ENCODE measurements at regions not wholly inside any gene's neighbourhood (a gene's known extent, or its start where the extent isn't known, plus 50 kb on each side); places are given as distances from the start of the nearest gene placed in this dataset.

DNA sequence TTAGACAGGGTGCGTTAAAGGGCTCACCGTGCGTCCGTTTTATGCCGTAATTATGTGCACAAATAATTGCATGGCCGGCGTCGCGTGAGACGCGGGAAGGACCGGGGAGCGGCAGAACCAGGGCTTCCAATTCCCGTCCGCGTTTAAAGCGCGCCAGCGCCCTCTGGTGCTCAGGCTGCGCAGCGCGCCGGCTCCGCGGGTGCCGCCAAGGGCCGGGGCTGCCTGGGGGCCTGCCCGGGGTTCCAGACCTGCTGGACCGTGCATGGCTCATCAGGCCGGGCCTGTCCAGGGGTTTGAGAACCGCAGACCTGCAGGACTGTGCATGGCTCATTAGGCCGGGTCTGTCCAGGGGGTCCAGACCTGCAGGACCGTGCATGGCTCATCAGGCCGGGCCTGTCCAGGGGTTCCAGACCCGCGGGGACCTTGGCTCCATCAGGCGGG is 369.0 kb downstream of the THBS2 start:
- WGBS: 17% methylated on average over 37 of the region's 37 CpGs
- DNase-seq: peak; percentile 63 to 93 (median 92)
- Histone ChIP-seq H3K27ac (ENCODE audit: low read length) (no peak overlapping the region), H3K27me3 (ENCODE audit: control insufficient read depth, insufficient read depth) (no peaks in the 10 kb centered on the region), H3K4me3 (ENCODE audit: low read length) (no peak overlapping the region), H3K9me3 (ENCODE audit: control insufficient read depth, low read length) (no peaks in the 10 kb centered on the region), H3K4me1 (ENCODE audit: control insufficient read depth, insufficient read depth, low read length) (no peaks in the 10 kb centered on the region)
- ATAC-seq: peak; percentile 88 to 89
- intact Hi-C loops (cut with DNase I): loop anchor here (2.0 to 5.0 kb wide), 4 partner anchors 267 to 732 kb away; no protein-coding TSS in a partner anchor

GRCh38 chr6:168884050-168884645 is 369.5 kb downstream of the THBS2 start:
- 73% methylated on average over 21 of the region's 21 CpGs for WGBS
- ATAC-seq (peak in 1 of 2 donors; percentile 13), DNase-seq (no peak)
- intact Hi-C loops (cut with DNase I): loop anchor here in 3 of 4 donors (2.0 to 5.0 kb wide), 3 partner anchors 267 to 513 kb away; no protein-coding TSS in a partner anchor
- H3K27me3 ChIP-seq (ENCODE audit: control insufficient read depth, insufficient read depth): no peaks in the 10 kb centered on the region
- no peaks in the 10 kb centered on the region for H3K4me1 ChIP-seq (ENCODE audit: control insufficient read depth, insufficient read depth, low read length)
- no peak overlapping the region for H3K27ac ChIP-seq (ENCODE audit: low read length)
- no peak overlapping the region for H3K4me3 ChIP-seq (ENCODE audit: low read length)
- no peaks in the 10 kb centered on the region for H3K9me3 ChIP-seq (ENCODE audit: control insufficient read depth, low read length)

DNA sequence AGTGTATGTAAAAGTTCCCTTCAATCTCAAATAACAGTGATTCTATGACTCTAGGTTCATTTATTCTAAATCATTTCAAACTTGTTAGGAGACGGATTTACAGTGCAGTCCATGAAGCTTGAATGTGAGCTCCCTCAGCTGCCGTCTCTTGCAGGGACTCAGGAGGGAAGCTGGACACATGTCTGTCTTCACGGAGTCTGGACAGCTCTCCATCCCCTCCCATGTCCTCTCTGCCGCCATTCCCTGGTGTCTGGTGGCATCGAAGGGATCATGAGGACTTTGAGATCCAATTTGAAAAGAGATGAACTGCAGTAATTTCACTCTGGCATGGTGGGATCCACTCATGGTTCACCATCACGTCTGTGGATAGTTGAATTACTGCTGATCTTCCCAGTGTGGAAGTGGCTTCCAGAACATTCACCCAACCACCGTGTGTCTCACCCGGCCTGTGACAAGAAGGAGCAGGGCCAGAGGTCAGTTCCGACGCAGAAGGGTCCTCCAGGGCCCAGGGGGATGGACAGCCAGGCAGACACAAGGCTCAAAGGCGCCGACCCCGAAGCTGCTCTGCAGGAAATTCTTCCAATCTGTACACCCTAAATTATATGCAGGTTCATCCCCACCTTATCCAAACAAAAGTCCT is 370.1 kb downstream of the THBS2 start:
- 89% methylated on average over 13 of the region's 13 CpGs for WGBS
- no peak overlapping the region for H3K4me3 ChIP-seq (ENCODE audit: low read length)
- no peaks in the 10 kb centered on the region for H3K27me3 ChIP-seq (ENCODE audit: control insufficient read depth, insufficient read depth)
- no peak for ATAC-seq
- H3K27ac ChIP-seq (ENCODE audit: low read length): no peak overlapping the region
- DNase-seq: no peak
- intact Hi-C loops (cut with DNase I): loop anchor here in 3 of 4 donors (2.0 to 5.0 kb wide), 3 partner anchors 266 to 513 kb away; no protein-coding TSS in a partner anchor
- H3K9me3 ChIP-seq (ENCODE audit: control insufficient read depth, low read length): no peaks in the 10 kb centered on the region
- H3K4me1 ChIP-seq (ENCODE audit: control insufficient read depth, insufficient read depth, low read length): no peaks in the 10 kb centered on the region

- H3K4me1 ChIP-seq (ENCODE audit: control insufficient read depth, insufficient read depth, low read length): no peaks in the 10 kb centered on the region
- DNase-seq (no peak), ATAC-seq (no peak)
- H3K9me3 ChIP-seq (ENCODE audit: control insufficient read depth, low read length): no peaks in the 10 kb centered on the region
- H3K27me3 ChIP-seq (ENCODE audit: control insufficient read depth, insufficient read depth): no peaks in the 10 kb centered on the region
- WGBS: 84% methylated on average over 17 of the region's 17 CpGs
- H3K4me3 ChIP-seq (ENCODE audit: low read length): no peak overlapping the region
- intact Hi-C loops (cut with DNase I): loop anchor here in 1 of 4 donors (5.0 kb wide), 2 partner anchors 263 to 508 kb away; no protein-coding TSS in a partner anchor
- H3K27ac ChIP-seq (ENCODE audit: low read length): no peak overlapping the region
Measured at GRCh38 chr6:168880271-168880670, 373.4 kb downstream of the THBS2 start.

DNA sequence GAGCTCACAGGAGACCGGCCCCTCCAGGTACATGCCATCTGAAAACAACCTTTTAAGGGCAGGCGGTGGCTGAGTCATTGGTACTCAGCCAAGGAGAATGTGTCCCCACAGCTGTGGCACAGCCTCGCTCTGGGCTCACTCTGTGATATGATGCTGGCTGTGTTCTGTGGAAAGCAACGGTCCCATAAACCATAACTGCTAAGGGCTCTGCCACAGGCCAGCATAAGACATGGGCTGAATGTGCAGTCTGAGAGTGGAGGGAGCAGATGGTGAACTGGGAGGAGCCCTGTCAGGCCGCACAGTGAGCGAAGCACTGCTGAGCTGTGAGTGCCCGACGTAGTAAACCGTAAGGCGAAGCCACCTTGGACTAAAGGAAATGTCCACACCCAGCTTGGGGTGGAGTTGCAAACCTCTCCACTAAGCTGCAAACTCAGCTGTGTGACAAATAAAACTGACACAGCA is 375.8 kb downstream of the THBS2 start:
- no peaks in the 10 kb centered on the region for H3K27me3 ChIP-seq (ENCODE audit: control insufficient read depth, insufficient read depth)
- H3K9me3 ChIP-seq (ENCODE audit: control insufficient read depth, low read length): no peaks in the 10 kb centered on the region
- ATAC-seq: peak; percentile 28 to 68
- intact Hi-C loops (cut with DNase I): no loop called here
- H3K4me1 ChIP-seq (ENCODE audit: control insufficient read depth, insufficient read depth, low read length): no peaks in the 10 kb centered on the region
- 48% methylated on average over 10 of the region's 10 CpGs for WGBS
- no peak overlapping the region for H3K4me3 ChIP-seq (ENCODE audit: low read length)
- no peak for DNase-seq
- no peak overlapping the region for H3K27ac ChIP-seq (ENCODE audit: low read length)

DNA sequence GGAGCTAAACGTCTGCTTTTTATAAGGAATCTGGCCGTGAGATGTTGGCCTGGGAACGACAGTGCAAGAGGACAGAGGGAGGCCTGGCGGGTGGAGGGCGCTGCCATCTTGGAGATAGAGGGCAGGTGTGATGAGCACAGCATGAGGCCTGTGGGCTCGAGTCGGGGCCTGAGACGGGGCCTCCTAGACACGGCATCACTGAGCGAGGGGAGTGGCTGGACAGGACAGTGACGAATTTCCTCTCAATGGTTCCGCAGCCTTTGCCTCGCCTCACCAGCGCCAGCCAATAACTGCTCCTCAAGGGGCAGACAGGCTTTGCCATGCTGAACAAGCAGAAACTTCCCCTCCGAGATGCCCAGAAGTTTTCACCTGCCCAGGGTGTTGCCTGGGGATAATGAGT is 376.7 kb downstream of the THBS2 start:
- intact Hi-C loops (cut with DNase I): no loop called here
- Histone ChIP-seq H3K9me3 (ENCODE audit: control insufficient read depth, low read length) (no peaks in the 10 kb centered on the region), H3K4me3 (ENCODE audit: low read length) (no peak overlapping the region), H3K27me3 (ENCODE audit: control insufficient read depth, insufficient read depth) (no peaks in the 10 kb centered on the region), H3K27ac (ENCODE audit: low read length) (no peak overlapping the region), H3K4me1 (ENCODE audit: control insufficient read depth, insufficient read depth, low read length) (no peaks in the 10 kb centered on the region)
- no peak for ATAC-seq
- DNase-seq: no peak
- WGBS: 85% methylated on average over 15 of the region's 15 CpGs

DNA sequence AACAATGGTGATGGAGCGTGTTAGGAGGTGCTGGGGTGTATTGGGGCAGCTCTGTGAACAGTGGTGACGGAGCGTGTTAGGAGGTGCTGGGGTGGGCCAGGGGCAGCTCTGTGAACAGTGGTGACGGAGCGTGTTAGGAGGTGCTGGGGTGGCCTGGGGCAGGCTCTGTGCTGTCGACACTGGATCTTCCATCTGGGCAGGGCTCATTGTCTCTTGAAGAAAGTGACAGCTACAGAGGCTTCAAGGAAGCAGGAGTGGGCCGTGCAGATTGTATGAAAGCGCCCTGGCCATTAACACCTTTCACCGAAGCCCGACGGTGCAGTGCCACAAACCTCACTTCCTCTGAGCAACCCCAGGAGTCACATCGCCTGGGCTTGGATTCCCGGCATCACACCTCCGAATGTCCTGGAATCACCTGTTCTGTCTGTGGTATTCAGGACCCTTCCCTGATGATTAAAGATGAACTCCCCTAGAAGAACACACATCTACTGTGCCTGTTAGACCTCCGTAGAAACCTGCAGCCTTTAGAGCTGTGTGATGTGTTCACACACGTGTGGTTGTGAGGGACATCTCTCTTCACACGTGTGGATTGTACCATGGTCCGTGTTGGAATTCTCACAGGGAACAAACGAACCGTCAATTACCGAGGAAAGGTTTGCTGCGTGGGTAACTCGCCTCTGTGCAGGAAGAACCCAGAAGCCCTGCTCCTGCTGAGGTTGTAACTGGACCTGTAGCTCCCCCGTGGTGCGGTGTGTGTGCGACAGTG is 377.7 kb downstream of the THBS2 start:
- Histone ChIP-seq H3K9me3 (ENCODE audit: control insufficient read depth, low read length) (no peaks in the 10 kb centered on the region), H3K4me3 (ENCODE audit: low read length) (no peak overlapping the region), H3K27me3 (ENCODE audit: control insufficient read depth, insufficient read depth) (no peaks in the 10 kb centered on the region), H3K4me1 (ENCODE audit: control insufficient read depth, insufficient read depth, low read length) (no peaks in the 10 kb centered on the region), H3K27ac (ENCODE audit: low read length) (no peak overlapping the region)
- ATAC-seq (no peak), DNase-seq (no peak)
- WGBS: 91% methylated on average over 26 of the region's 26 CpGs
- intact Hi-C loops (cut with DNase I): no loop called here

DNA sequence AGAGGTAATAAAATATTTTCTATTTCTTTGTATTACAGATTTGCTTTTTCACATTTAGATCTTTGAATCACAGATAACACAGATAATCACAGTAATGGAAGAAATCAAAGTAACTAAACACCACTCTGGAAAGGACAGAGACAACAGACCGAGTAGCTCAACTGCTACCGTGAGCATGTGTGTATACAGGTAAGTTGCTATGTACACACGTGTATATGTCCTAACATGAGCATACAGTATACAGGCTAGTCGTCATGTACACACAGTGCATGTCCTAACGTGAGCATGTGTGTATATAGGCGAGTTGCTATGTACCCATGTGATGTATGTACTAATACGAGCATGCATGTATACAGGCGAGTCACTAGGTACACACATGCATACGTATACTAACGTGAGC is 379.0 kb downstream of the THBS2 start:
- H3K27ac ChIP-seq (ENCODE audit: low read length): no peak overlapping the region
- no peaks in the 10 kb centered on the region for H3K27me3 ChIP-seq (ENCODE audit: control insufficient read depth, insufficient read depth)
- WGBS: 92% methylated on average over 10 of the region's 10 CpGs
- no peak overlapping the region for H3K4me3 ChIP-seq (ENCODE audit: low read length)
- no peaks in the 10 kb centered on the region for H3K9me3 ChIP-seq (ENCODE audit: control insufficient read depth, low read length)
- H3K4me1 ChIP-seq (ENCODE audit: control insufficient read depth, insufficient read depth, low read length): no peaks in the 10 kb centered on the region
- no peak for ATAC-seq
- DNase-seq: no peak
- intact Hi-C loops (cut with DNase I): no loop called here

DNA sequence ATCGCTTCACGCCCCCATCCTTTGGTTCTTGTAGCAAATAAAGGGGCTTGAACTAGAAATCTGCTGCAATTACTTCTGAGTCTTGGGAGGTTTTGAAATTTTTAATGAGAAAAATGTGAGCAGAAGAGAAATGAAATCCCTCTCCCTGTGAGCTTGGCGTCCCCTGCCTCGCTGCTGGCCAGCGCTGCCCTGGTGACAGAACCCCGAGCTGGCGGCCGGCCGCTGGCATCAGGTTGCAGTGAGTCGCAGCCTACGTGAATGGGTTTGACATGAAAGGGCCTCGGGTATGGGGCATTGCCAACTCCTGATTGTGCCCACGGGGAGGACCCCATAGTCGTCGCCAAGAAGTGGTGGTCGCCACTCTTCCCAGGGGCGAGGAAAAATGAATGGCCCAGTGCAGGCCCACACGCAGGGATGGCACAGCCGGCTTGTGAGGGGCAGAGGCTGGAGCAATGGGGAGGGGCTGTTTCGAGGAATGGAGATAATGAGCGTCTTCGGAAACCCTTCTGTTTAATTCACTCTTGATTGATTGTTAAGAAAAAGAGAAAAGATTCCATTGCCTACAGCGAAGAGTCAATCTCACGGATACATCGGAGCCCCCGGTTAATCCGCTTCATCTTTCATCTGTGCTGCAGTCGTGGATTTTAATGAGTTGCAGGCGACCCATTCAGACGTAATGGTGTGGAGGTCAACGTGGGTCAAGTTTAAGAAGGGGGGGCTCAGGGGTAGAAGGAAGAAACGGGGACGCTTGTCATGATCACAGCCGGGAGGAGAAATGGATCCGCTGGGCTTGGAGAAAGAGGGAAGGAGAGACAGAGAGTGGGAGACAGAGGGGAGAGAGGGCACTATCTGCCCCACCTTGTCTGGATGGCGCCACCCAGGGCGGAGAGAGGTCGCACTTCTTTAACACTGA is 380.1 kb downstream of the THBS2 start:
- intact Hi-C loops (cut with DNase I): no loop called here
- H3K4me3 ChIP-seq (ENCODE audit: low read length): no peak overlapping the region
- ATAC-seq: no peak
- 89% methylated on average over 38 of the region's 38 CpGs for WGBS
- no peaks in the 10 kb centered on the region for H3K27me3 ChIP-seq (ENCODE audit: control insufficient read depth, insufficient read depth)
- no peaks in the 10 kb centered on the region for H3K4me1 ChIP-seq (ENCODE audit: control insufficient read depth, insufficient read depth, low read length)
- no peaks in the 10 kb centered on the region for H3K9me3 ChIP-seq (ENCODE audit: control insufficient read depth, low read length)
- no peak overlapping the region for H3K27ac ChIP-seq (ENCODE audit: low read length)
- no peak for DNase-seq

DNA sequence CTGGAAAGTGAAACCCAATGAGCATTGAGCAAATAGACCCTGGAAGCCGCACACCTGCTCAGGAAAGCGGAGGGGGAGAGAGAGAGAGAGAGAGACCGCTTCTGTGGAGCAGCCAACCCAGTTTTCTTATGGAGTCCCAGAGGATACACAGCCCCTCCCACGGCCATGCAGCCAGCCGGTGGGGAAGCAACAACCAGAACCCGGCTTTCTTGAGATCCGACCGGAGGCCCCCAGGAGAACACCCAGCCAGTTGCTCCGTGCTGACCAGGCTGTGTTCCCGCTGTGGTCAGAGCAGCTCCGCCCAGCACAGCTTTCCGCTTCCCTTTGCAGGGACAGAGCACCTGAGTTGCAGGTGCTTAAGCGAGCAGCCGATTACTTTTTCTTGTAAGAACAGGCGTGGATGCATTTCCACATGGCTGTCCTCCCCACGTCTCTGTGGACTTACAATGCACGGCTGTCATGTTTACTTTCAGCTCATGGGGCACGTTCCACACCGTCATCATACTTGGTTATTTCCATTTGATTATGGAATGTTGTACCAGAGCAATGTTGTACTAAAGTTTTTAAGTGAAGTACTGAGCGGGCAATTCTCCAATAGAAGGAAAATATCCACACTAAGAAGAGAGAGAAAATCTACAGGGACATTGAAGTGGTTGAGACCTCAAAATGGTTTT is 381.9 kb downstream of the THBS2 start:
- no peak overlapping the region for H3K27ac ChIP-seq (ENCODE audit: low read length)
- H3K9me3 ChIP-seq (ENCODE audit: control insufficient read depth, low read length): no peaks in the 10 kb centered on the region
- DNase-seq (no peak), ATAC-seq (no peak)
- no peaks in the 10 kb centered on the region for H3K27me3 ChIP-seq (ENCODE audit: control insufficient read depth, insufficient read depth)
- H3K4me3 ChIP-seq (ENCODE audit: low read length): no peak overlapping the region
- intact Hi-C loops (cut with DNase I): no loop called here
- 46% methylated on average over 20 of the region's 20 CpGs for WGBS
- H3K4me1 ChIP-seq (ENCODE audit: control insufficient read depth, insufficient read depth, low read length): no peaks in the 10 kb centered on the region
